ENCODE measurements at regions not wholly inside any gene's neighbourhood (a gene's known extent, or its start where the extent isn't known, plus 50 kb on each side); places are given as distances from the start of the nearest gene placed in this dataset.

GRCh38 chr5:125293223-125293622 is 546.8 kb upstream of the ZNF608 start:
- TF ChIP-seq ZBTB33 (IDR thresholded peaks at IDR 0.05): no peak
- TF ChIP-seq CTCF (IDR thresholded peaks at IDR 0.05; ENCODE audit: low read depth, low read length, missing input control): no peak
- TF ChIP-seq MAX (IDR thresholded peaks at IDR 0.05): no peak
- no peak for TF ChIP-seq RAD21 (IDR thresholded peaks at IDR 0.05)
- no peak for TF ChIP-seq RXRA (IDR thresholded peaks at IDR 0.05)
- TF ChIP-seq REST (IDR thresholded peaks at IDR 0.05): no peak
- no peak for TF ChIP-seq YY1 (IDR thresholded peaks at IDR 0.05)
- TF ChIP-seq ATF3 (IDR thresholded peaks at IDR 0.05): no peak
- TF ChIP-seq FOXA1 (IDR thresholded peaks at IDR 0.05): no peak
- no peak for TF ChIP-seq TAF1 (conservative IDR thresholded peaks at IDR 0.05)
- TF ChIP-seq SP1 (IDR thresholded peaks at IDR 0.05): no peak
- TF ChIP-seq JUND (IDR thresholded peaks at IDR 0.05): no peak
- TF ChIP-seq HNF4G (IDR thresholded peaks at IDR 0.05): no peak

All from liver (tissue), 3 donors.